Stimulated activated CD4-positive, alpha-beta T cell treated with anti-CD3 and anti-CD28 coated beads, Interleukin-1b, Interleukin-23, amount 100 ng/mL, for 4 hours (primary cell): ENCODE measurements at regions not wholly inside any gene's neighbourhood (a gene's known extent, or its start where the extent isn't known, plus 50 kb on each side); places are given as distances from the start of the nearest gene placed in this dataset.
A peak's percentile ranks its signal among the peaks of the same experiment; 100 is the strongest.

Source experiments
- DNase-seq, 2 donors: peaks; one replicate each; pipeline ENCODE4 v3.0.0-alpha.2; 2020; ENCODE audit warnings: low read depth in 2 of 2

DNA sequence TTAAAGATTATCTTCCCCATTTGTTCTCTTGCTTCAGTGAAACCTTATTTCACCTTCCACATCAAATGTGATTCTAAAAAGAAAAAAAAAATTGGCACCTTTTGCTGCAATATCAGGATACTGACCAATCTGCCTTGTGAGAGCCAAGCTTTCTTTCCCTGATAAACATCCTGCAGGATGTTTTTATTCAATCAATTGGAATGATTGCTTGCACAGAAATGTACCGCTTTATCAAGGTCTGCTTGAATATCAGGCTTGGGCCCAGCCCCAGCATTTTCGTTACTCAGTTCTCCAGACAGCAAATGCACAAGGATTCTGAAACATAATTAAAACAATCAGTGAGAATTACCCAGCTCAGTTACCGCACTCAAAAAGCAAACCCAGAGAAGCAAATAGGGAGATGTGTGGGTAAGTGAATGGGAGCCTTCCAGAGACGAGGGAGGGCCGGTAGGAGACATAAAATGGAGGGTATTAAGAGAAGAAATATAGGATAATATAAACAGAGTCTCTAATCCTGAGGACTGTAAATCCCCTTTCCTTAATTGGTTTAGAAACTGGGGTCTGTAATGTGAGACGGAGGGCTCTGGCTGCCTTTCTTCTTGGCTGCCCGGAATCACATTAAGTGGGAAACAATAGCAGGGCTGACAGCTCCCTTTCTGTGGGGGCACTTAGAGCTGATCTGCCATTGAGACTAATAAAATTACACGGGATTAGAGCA is 291.8 kb downstream of the ICOS start:
- DNase-seq = no peak

- no peak for DNase-seq
Observed at GRCh38 chr2:204234248-204234647, 297.7 kb downstream of the ICOS start.

- DNase-seq = no peak
Observed at GRCh38 chr2:204234879-204235278, 298.3 kb downstream of the ICOS start.

DNA sequence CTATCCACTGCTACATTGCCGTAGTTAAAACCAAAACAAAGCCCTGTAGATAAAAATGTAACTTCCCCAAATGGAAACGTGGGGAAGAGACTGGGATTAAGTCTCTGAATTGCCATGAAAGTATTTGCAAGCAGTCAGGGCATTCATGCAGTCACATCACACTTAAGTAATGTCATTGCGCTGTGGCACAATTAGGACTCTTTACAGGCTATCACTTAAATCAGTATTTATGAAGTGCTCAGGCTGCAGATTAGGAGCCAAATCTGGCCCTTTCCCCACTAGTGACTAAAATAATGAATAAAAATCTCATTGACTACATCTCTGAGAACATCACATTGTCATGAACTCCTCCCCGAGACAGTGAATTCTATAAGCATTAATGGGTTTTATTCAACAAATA is 300.9 kb downstream of the ICOS start:
- DNase-seq = no peak

- DNase-seq = no peak
Observed at GRCh38 chr2:204239411-204240165, 303.0 kb downstream of the ICOS start.

GRCh38 chr2:204240961-204241360 is 304.3 kb upstream of the PARD3B start:
- no peak for DNase-seq

- no peak for DNase-seq
Observed at GRCh38 chr2:204249437-204249836, 295.8 kb upstream of the PARD3B start.

DNA sequence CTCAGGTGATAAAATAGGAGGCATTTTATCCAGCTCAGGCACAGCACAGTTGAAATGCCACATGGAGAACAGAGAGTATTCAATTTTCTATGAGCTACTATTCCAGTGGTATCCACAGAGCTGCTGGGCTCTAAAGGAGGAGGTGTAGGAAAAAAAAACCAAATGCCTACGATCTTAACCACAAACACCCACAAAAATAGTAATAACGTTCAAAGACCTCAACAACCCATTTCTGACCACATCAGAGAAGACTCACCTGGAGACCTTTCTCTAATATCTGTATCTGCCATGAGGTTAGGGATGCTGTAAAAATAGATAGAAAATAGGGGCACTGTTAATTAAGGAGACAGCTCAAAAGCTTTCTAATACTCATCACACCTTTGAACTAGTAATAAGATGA is 294.6 kb upstream of the PARD3B start:
- DNase-seq = no peak

GRCh38 chr2:204251158-204251997 is 293.9 kb upstream of the PARD3B start:
- no peak for DNase-seq

DNA sequence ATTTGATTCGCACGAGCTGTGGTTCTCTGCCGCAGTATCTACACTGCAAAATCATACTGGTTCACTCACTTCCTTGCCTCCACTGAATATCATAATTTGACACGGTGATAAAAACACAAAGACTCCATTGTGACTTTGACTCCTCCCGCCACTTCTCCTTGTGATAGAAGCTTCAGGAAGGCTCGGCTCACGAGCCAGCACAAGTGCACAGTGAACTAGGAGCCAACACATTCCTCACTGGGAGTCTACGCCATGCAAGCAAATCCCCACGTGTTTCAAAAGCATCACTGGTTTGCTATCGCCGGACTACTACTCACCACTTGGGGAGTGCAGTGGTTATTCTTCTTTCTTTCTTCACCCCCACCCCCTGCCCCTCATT is 293.3 kb upstream of the PARD3B start:
- DNase-seq = no peak

DNA sequence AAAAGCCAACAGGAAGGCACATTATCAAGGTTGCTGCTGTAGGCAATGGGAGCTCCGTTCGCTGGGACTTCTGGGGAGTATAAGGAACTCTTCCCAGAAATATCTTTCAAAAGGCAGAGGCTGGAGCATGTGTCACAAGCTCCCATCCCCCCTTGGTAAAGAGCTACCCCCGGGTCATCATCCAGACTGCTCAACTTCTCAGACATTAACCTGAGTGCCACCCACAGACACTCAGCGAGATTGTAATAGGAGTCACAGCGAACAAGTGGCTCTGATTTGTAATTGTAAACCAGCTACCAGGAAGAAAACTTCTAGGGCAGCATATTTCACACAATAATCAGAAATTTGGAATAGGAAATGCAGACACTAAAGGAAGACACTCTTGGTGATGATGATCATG is 290.2 kb upstream of the PARD3B start:
- no peak for DNase-seq

DNA sequence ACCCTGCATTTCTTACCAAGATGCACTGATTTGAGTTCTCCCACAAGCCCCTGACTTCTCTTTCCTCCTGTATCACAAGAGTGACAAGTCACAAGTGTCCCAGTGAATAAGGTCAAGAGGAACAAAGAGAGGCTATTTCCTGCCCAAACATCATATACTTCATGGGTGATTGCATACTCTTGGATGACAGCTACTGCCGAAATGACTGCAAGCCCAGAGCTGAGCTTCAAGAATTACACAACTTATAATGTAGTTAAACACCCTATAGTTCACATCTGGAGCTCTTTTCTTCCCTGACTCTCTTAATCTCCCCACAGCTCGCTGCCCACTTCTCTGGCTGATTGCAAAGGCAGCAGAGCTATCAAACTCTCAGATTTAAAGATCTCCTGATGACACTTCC is 289.7 kb upstream of the PARD3B start:
- no peak for DNase-seq

- no peak for DNase-seq
Observed at GRCh38 chr2:204257781-204258180, 287.5 kb upstream of the PARD3B start.

GRCh38 chr2:204258890-204259289 is 286.4 kb upstream of the PARD3B start:
- DNase-seq = no peak

DNA sequence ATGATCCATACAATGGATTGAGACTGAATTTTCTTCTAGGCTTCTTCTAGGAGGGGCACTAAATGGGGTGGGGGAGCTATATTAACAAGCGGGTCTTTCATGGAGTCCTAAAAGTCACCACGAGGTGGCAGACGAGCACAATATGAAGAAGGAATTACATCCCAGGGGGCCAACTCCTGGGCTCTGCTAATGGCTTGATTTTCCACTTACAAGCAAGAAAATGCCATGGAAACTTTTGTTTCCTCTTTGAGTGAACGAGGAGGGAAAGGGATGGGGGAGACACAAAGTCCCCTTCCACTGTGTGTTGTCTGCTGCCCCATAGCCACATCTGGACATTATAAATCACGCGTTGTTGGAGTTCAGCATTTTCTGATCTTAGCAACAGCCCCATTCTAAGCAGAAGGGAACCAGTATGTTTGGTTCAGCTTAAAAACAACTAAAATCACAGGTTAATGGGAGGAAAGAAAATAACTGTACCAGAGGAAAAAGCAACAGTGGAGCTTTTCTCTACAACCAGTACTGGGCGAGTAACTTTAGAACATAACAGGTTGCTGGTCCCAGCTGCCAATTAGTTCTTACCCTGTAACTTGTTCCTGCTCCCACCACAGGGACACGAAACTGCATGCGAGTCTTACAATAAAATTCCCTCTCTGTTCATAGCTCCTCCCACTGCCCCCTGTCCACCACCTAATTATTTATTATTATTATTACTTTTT is 285.0 kb upstream of the PARD3B start:
- peak; percentile 8 to 9 for DNase-seq

DNA sequence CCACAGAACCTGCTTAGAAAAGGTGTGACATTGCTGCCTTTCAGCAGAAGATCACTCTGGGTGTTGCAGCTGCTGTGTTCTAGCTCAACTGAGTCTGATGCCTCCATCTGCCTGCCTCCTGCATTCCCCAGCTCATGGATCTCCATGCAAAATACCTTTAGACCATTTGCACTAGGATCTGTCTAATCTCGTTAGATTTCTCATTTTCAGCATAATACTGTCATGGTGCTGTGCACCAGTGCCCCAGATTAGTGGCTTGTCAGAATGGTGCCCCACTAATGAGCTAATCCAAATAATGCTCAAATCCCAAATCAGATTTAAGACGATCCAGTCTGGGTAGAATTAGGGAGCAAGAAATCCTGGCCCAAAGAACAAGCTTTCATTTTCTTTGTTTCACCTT is 284.4 kb upstream of the PARD3B start:
- DNase-seq = no peak

- no peak for DNase-seq
Observed at GRCh38 chr2:204261846-204262245, 283.4 kb upstream of the PARD3B start.

GRCh38 chr2:204264085-204264553 is 281.2 kb upstream of the PARD3B start:
- no peak for DNase-seq

GRCh38 chr2:204264621-204265140 is 280.6 kb upstream of the PARD3B start:
- DNase-seq = no peak

DNA sequence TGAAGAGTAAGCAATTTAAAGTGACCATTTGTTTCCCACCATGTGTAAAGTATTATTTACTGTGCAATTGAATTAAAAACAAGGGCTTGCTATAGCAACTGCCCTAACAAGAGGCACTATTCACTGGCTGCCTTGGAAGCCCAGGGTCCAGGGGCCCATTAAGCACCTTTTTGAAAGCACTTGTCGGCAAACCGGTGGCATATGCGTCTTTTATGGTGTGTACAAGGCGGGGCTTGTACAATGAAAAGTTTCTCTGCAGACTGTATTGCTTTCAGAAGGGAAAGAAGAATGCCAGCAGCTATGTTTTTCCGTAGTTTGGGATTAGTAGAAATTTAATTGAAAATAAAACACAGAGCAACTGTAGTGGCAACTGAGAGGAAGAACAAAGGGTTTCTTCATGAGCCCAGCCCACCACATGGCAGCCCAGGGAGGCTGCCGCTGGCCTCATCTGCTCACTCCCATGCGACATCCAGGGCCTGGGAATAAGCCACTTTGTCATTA is 279.5 kb upstream of the PARD3B start:
- DNase-seq = no peak

GRCh38 chr2:204268458-204268857 is 276.8 kb upstream of the PARD3B start:
- DNase-seq = no peak
